ENCODE measurements at regions not wholly inside any gene's neighbourhood (a gene's known extent, or its start where the extent isn't known, plus 50 kb on each side); places are given as distances from the start of the nearest gene placed in this dataset.
A peak's percentile ranks its signal among the peaks of the same experiment; 100 is the strongest.
"Not testable (repeated sequence)": the region's sequence is repeated elsewhere in the genome, so short reads cannot be mapped to it uniquely, and the experiment has no call there.

- DNase-seq, result not testable (repeated sequence)
Measured at GRCh38 chr16:29195116-29195872, 210.4 kb downstream of the LAT start.

GRCh38 chr16:29194185-29194844 lies 209.5 kb downstream of the LAT start:
- DNase-seq, result not testable (repeated sequence)

- DNase-seq, result not testable (repeated sequence)
Measured at GRCh38 chr16:29193634-29194033, 208.8 kb downstream of the LAT start.

- DNase-seq, result not testable (repeated sequence)
Measured at GRCh38 chr16:29193248-29193574, 208.4 kb downstream of the LAT start.

- no peak for DNase-seq
Measured at GRCh38 chr16:29192329-29193247, 207.7 kb downstream of the LAT start.

GRCh38 chr16:29191636-29192180 lies 206.9 kb downstream of the LAT start:
- DNase-seq, result not testable (repeated sequence)

- not testable (repeated sequence) for DNase-seq
Measured at GRCh38 chr16:29190553-29191431, 205.9 kb downstream of the LAT start.

DNA sequence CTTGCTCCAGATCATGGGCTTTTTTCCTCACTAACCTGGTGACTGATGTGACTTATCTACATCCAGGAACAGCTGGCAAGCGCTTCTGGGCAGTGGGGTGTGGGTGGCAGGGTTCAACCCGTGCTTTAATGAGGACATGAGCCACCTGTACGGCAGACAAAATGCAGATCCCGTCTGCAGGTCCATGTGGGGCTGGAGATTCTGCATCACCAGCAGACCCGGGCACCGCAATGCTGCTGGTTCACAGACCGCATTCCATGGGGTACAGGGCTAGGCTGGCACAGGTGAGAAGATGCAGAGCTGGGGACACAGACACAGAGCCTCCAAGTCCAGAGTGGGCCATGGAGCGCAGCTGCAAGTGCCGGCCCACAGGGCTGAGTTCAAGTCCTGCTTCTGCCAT lies 204.0 kb downstream of the LAT start:
- not testable (repeated sequence) for DNase-seq

GRCh38 chr16:29186306-29187220 lies 201.7 kb downstream of the LAT start:
- not testable (repeated sequence) for DNase-seq

DNA sequence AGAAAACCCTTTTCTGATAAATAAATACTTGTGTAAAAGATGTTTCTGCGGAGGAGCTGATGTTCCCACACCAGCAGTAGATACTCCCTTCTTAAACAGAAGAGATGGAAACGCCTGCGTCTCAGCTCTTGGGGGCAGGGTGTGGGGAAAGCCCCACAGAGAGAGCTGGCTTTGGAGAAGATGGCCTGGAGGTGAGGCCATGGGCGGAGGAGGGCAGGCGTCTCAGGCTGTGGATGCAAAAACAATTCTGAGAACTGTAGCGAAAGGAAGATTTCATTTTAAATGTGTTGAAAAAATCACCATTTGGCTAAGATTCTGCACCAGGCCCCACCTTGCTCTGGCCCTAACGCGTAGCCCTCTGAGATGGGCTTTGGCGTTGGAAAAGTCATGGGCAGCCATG lies 201.0 kb downstream of the LAT start:
- DNase-seq, result not testable (repeated sequence)

DNA sequence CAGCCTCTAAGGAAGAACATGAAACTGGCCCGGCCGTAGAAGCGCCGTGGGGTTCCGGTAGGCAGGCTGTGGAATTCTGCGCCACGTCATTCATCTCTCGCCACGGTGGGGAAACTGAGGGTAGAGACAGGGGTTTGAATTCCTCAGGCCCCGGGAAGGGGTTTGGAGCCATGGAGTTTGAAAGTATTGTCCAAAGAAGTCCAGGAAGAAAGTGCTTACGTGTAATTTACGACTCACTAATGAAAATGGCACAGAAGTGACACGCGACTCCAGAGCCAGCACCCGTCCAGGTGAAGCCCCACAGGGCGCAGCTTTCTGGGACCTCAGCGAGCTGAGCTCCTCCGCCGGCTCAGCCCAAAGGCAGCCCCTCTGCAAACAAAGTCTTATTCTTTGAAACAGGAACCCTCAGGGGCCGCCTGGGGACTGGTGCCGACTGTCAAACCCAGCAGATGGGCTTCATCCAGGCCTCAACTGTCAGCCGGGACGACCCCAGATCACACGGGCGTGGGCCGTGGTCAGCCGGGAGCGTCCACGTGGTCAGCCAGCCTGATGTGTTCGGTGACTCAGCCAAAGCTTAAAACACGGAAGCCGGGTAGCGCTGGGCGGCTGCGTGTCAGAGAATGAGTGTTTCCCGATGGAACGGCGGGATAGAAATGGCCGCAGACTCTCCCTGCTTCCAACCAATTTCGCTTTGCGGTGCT lies 200.0 kb downstream of the LAT start:
- DNase-seq, result peak; percentile 55

DNA sequence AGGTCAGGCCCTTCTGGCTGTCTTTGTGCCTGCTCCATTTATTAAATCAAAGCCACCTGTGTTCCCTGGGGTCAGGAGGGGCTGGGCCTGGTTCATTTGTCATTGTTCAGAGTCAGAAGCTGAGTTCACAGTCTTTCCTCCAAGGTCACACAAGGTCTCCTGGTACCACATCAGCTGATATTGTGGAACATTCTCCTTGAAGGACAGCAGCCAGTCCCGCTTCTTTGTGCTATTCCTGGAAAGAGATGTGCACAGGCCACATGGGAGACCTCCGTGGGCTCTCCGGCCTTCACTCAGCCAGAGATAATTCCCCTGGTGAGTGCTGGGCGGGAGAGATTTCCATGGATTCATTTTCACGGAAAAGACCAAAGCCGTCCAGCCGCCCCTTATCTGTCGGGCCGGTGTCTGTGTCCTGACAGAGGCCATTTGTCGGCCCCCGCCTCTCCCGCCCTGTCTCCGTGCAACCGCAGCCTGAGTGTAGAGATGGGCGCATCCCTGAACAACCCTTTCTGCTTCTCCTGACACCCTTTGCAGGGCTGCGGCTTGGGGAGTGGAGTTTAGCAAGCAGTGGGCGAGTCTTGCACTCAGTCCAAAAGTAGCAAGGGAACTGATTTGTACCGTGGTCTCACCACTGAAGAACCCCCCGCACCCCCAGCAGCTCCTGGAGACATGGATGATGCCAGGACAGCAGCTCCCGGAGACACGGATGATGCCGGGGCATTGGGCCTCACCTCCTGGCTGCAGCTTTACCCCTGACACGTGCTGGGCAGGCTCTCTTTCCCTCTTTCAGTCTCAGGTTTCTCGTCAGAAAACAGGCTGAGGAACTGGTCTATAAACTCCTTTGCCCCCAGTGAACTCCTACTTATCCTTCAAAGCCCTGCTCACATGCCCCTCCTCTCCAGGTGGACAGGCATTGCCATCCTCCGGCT lies 198.4 kb downstream of the LAT start:
- not testable (repeated sequence) for DNase-seq

- no peak for DNase-seq
Measured at GRCh38 chr16:29182501-29182900, 197.6 kb downstream of the LAT start.

DNA sequence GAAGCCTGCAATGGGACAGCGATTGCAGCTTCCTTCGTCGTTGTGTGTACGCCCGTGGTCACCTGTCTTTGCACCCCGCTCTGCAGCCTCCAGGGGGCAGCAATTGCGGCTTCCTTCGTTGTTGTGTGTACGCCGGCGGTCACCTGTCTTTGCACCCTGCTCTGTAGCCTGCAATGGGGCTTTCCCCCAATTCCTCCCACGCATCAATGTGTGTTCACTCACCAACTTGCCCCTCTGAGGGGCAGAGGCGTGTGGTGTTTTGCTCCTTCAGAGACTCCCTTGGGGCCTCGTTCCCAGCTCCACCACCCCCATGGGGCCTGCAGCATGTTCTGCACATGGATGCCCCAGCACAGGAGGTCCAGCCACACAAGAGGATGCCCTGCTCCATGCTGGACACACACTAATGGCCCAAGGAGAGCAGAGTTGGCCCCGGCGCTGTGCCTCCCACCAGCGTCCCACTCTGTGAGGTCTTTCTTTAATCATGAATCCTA lies 197.1 kb downstream of the LAT start:
- DNase-seq, result peak; percentile 43

- DNase-seq, result not testable (repeated sequence)
Measured at GRCh38 chr16:29181254-29181780, 196.5 kb downstream of the LAT start.

DNA sequence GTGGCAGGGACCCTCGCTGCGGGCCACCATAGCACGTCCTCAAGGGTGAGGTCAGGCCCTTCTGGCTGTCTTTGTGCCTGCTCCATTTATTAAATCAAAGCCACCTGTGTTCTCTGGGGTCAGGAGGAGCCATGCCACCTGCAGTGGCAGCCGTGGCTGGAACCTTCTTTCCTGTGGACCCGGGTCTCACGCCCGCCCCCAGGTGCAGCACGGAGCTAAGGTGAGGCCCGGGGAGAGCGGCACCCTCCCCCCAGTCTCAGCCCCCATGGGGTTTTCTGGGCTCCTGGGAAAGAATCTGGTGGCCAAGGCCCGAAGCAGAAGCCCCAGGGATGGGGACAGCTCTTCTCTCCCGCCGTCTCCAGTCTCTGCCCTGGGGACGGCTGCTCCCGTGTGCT lies 195.4 kb downstream of the LAT start:
- not testable (repeated sequence) for DNase-seq

- DNase-seq, result not testable (repeated sequence)
Measured at GRCh38 chr16:29179401-29180205, 194.8 kb downstream of the LAT start.

Measured in DMS53 (cell line).